HepG2 (cell line): ENCODE measurements at regions not wholly inside any gene's neighbourhood (a gene's known extent, or its start where the extent isn't known, plus 50 kb on each side); places are given as distances from the start of the nearest gene placed in this dataset.

Experiments used
- ATAC-seq: fragments of 200-7000 bp; cut with Tn5 transposase; 3 replicates; pipeline ENCODE4 v1.9.1; 2020; ENCODE audit warnings: mild to moderate bottlenecking, moderate library complexity
- BruUV-seq: library from RNA; stranded (reverse); fragments of 400-500 nt; replicated peaks from 2 replicates; lab custom pipeline; 2021; lab: Mats Ljungman, UMichigan
- CTCF ChIA-PET: fragments of 300-600 bp; formaldehyde crosslinking; extraction: SDS; loops from one replicate; lab custom pipeline; 2021; ENCODE audit warnings: low total read pairs, inconsistent platforms, low intra/inter-chr PET ratio; lab: Yijun Ruan, JAX
- POLR2A ChIA-PET: fragments of 350-600 bp; sonication (Branson Sonifier 250); formaldehyde crosslinking; loops from one replicate; lab custom pipeline; 2020; ENCODE audit warnings: antibody characterized with exemption, inconsistent platforms; lab: Yijun Ruan, JAX
- DNase-seq: peaks from one replicate; pipeline ENCODE4 v3.0.0-alpha.2; 2015; ENCODE audit warnings: low spot score
- FAIRE-seq: peaks from 3 replicates; lab custom pipeline; 2011; peaks lifted over from hg19 to GRCh38; lab: Jason Lieb, UNC
- H2AFZ ChIP-seq: one replicate; pipeline ENCODE4 v1.6.1; 2011; ENCODE audit warnings: low read length, inconsistent platforms
- H3K27ac ChIP-seq: fragments of 300-600 bp; 3 replicates; pipeline ENCODE4 v1.8.0; 2011; ENCODE audit warnings: mixed run types, mild to moderate bottlenecking, mixed read lengths, low read length, inconsistent platforms; ENCODE audit not compliant: insufficient read depth; ENCODE audit errors: extremely low read length
- H3K27me3 ChIP-seq, 2 experiments: fragments of 200-600 bp in 1 of 2; 2 replicates in 1 of 2; 3 replicates in 1 of 2; pipeline versions ENCODE4 v1.6.0 to v1.8.0; 2011; ENCODE audit warnings: low read length in 2 of 2, mild to moderate bottlenecking in 2 of 2, moderate library complexity in 2 of 2, inconsistent platforms in 1 of 2; ENCODE audit not compliant: insufficient read depth in 2 of 2, control insufficient read depth in 1 of 2
- H3K36me3 ChIP-seq, 2 experiments: fragments of 200-600 bp in 1 of 2; replicated peaks in 1 of 2; 2 replicates in 1 of 2; 3 replicates in 1 of 2; pipeline versions ENCODE4 v1.5.1 to v1.8.0; 2011; ENCODE audit warnings: low read length in 2 of 2, inconsistent platforms in 1 of 2; ENCODE audit not compliant: insufficient read depth in 2 of 2, control insufficient read depth in 1 of 2
- H3K4me1 ChIP-seq: 2 replicates; pipeline ENCODE4 v1.5.1; 2012; ENCODE audit warnings: low read length, inconsistent platforms; ENCODE audit not compliant: insufficient read depth
- H3K4me2 ChIP-seq: 2 replicates; pipeline ENCODE4 v1.6.0; 2011; ENCODE audit warnings: low read depth, low read length, inconsistent platforms
- H3K4me3 ChIP-seq, 3 experiments: fragments of 200-600 bp in 1 of 3; sonication (generic), shearing (Covaris generic) in 1 of 3; replicated peaks in 1 of 3; 2 replicates each; pipeline ENCODE4 v1.5.1; 2011 to 2016; ENCODE audit warnings: low read length in 3 of 3, inconsistent platforms in 2 of 3, low read depth in 2 of 3, mild to moderate bottlenecking in 2 of 3, control low read depth in 1 of 3, mixed read lengths in 1 of 3; ENCODE audit not compliant: insufficient read depth in 1 of 3
- H3K79me2 ChIP-seq: one replicate; pipeline ENCODE4 v1.6.1; 2011; ENCODE audit warnings: low read length, inconsistent platforms; ENCODE audit not compliant: insufficient read depth
- H3K9ac ChIP-seq: 2 replicates; pipeline ENCODE4 v1.6.0; 2011; ENCODE audit warnings: mild to moderate bottlenecking, low read depth, low read length, inconsistent platforms; ENCODE audit not compliant: insufficient read depth
- H3K9me3 ChIP-seq: 2 replicates; pipeline ENCODE4 v1.5.1; 2012; ENCODE audit warnings: mild to moderate bottlenecking, low read length
- H4K20me1 ChIP-seq: 2 replicates; pipeline ENCODE4 v1.6.0; 2011; ENCODE audit warnings: inconsistent platforms, mild to moderate bottlenecking, low read length, moderate library complexity; ENCODE audit not compliant: insufficient read depth
- AFF4 ChIP-seq: sonication (generic); formaldehyde crosslinking; IDR thresholded peaks from 2 replicates; pipeline ENCODE4 v1.4.0; 2020; ENCODE audit warnings: missing genetic modification reagents
- DMTF1 ChIP-seq: sonication (generic); formaldehyde crosslinking; IDR thresholded peaks from 2 replicates; pipeline ENCODE4 v1.4.0; 2020; ENCODE audit warnings: mild to moderate bottlenecking, missing genetic modification reagents
- MXI1 ChIP-seq: IDR thresholded peaks from 3 replicates; pipeline ENCODE4 v1.6.1; 2012; ENCODE audit warnings: low read depth, low read length, inconsistent platforms, borderline replicate concordance
- PLSCR1 ChIP-seq: sonication (generic); formaldehyde crosslinking; IDR thresholded peaks from 2 replicates; pipeline ENCODE4 v1.5.0; 2020; ENCODE audit warnings: missing genetic modification reagents, mild to moderate bottlenecking, borderline replicate concordance
- RELA ChIP-seq: sonication (generic); formaldehyde crosslinking; IDR thresholded peaks from 2 replicates; pipeline ENCODE4 v1.4.0; 2020; ENCODE audit warnings: missing genetic modification reagents
- RORA ChIP-seq: sonication (generic); formaldehyde crosslinking; IDR thresholded peaks from 2 replicates; pipeline ENCODE4 v1.5.0; 2020; ENCODE audit warnings: mild to moderate bottlenecking, missing genetic modification reagents, moderate library complexity
- SMARCC2 ChIP-seq: fragments of 450-650 bp; IDR thresholded peaks from 2 replicates; pipeline ENCODE4 v1.6.1; 2017; ENCODE audit warnings: antibody characterized with exemption, mild to moderate bottlenecking
- ZBTB49 ChIP-seq: sonication (generic); formaldehyde crosslinking; IDR thresholded peaks from 2 replicates; pipeline ENCODE4 v1.4.0; 2020; ENCODE audit warnings: missing genetic modification reagents, borderline replicate concordance
- ZBTB8A ChIP-seq: sonication (generic); formaldehyde crosslinking; IDR thresholded peaks from 2 replicates; pipeline ENCODE4 v1.4.0; 2020; ENCODE audit warnings: mild to moderate bottlenecking, low read depth, missing genetic modification reagents, borderline replicate concordance
- ZFX ChIP-seq: sonication (generic); formaldehyde crosslinking; IDR thresholded peaks from 2 replicates; pipeline ENCODE4 v1.4.0; 2020; ENCODE audit warnings: mild to moderate bottlenecking, low read depth, missing genetic modification reagents, moderate library complexity
- ZMYM2 ChIP-seq: sonication (generic); formaldehyde crosslinking; IDR thresholded peaks from 2 replicates; pipeline ENCODE4 v1.8.0; 2022; ENCODE audit warnings: mild to moderate bottlenecking, missing genetic modification reagents
- ZNF605 ChIP-seq: sonication (generic); formaldehyde crosslinking; IDR thresholded peaks from 2 replicates; pipeline ENCODE4 v1.8.0; 2022; ENCODE audit warnings: mild to moderate bottlenecking, missing genetic modification reagents
- ZNF709 ChIP-seq: sonication (generic); formaldehyde crosslinking; IDR thresholded peaks from 2 replicates; pipeline ENCODE4 v1.5.0; 2020; ENCODE audit warnings: mild to moderate bottlenecking, missing genetic modification reagents
- ZNF772 ChIP-seq: sonication (generic); formaldehyde crosslinking; IDR thresholded peaks from 2 replicates; pipeline ENCODE4 v1.5.0; 2020; ENCODE audit warnings: mild to moderate bottlenecking, missing genetic modification reagents
- ZNF800 ChIP-seq: sonication (generic); formaldehyde crosslinking; IDR thresholded peaks from 2 replicates; pipeline ENCODE4 v1.4.0; 2020; ENCODE audit warnings: missing genetic modification reagents
- in situ Hi-C: cut with HindIII; loops from 2 replicates; pipeline ENCODE4 v1.10.0; 2017; ENCODE audit warnings: low pct_unique_long_range_greater_than_20kb; ENCODE audit not compliant: extremely low pct_ligation_motif_present
- intact Hi-C: fragments of 100-400 bp; cut with micrococcal nuclease; formaldehyde crosslinking; loops from one replicate; pipeline ENCODE4 v1.10.0; 2022; ENCODE audit not compliant: unreplicated experiment

GRCh38 chr6:125682939-125683338 lies 66.5 kb upstream of the HEY2 start:
- H3K79me2 ChIP-seq = no peaks in the 10 kb centered on the region
- no peak for ATAC-seq
- ChIA-PET POLR2A (no interaction called here), CTCF (no interaction called here)
- no peak overlapping the region for H3K9ac ChIP-seq
- H3K27ac ChIP-seq = no peak overlapping the region
- FAIRE-seq = no peak
- H4K20me1 ChIP-seq = no peaks in the 10 kb centered on the region
- intact Hi-C loops = no loop called here
- DNase-seq = no peak
- H3K4me1 ChIP-seq = no peaks in the 10 kb centered on the region
- H2AFZ ChIP-seq = no peak overlapping the region
- no peaks in the 10 kb centered on the region for H3K36me3 ChIP-seq
- in situ Hi-C loops = no loop called here
- H3K9me3 ChIP-seq = no peaks in the 10 kb centered on the region
- H3K4me2 ChIP-seq = no peak overlapping the region
- no TSS peak for BruUV-seq
- no peak overlapping the region for H3K4me3 ChIP-seq
- no peaks in the 10 kb centered on the region for H3K27me3 ChIP-seq
- TF ChIP-seq RORA (CRISPR knock-in tag) = no peak
- TF ChIP-seq ZMYM2 (CRISPR knock-in tag) = no peak
- no peak for TF ChIP-seq AFF4 (CRISPR knock-in tag)
- TF ChIP-seq RELA (CRISPR knock-in tag) = no peak
- TF ChIP-seq PLSCR1 (CRISPR knock-in tag) = no peak
- no peak for TF ChIP-seq ZBTB8A (CRISPR knock-in tag)
- no peak for TF ChIP-seq MXI1
- no peak for TF ChIP-seq SMARCC2
- no peak for TF ChIP-seq ZNF709 (CRISPR knock-in tag)
- no peak for TF ChIP-seq ZNF772 (CRISPR knock-in tag)
- no peak for TF ChIP-seq DMTF1 (CRISPR knock-in tag)
- no peak for TF ChIP-seq ZNF800 (CRISPR knock-in tag)
- TF ChIP-seq ZFX (CRISPR knock-in tag) = no peak
- TF ChIP-seq ZBTB49 (CRISPR knock-in tag) = no peak
- no peak for TF ChIP-seq ZNF605 (CRISPR knock-in tag)
